AG04450 (cell line): ENCODE measurements at regions not wholly inside any gene's neighbourhood (a gene's known extent, or its start where the extent isn't known, plus 50 kb on each side); places are given as distances from the start of the nearest gene placed in this dataset.

ENCODE experiments used
- CTCF ChIA-PET: fragments of 300-600, 350-600 bp; formaldehyde crosslinking; extraction: SDS; loops from one replicate; lab custom pipeline; 2022; ENCODE audit warnings: antibody characterized with exemption, inconsistent platforms; lab: Charles Lee
- POLR2A ChIA-PET: fragments of 350-600 bp; formaldehyde crosslinking; extraction: SDS; loops from one replicate; lab custom pipeline; 2021; ENCODE audit warnings: antibody characterized with exemption, inconsistent platforms; lab: Yijun Ruan, JAX
- DNase-seq: peaks from one replicate; pipeline ENCODE4 v3.0.0-alpha.2; 2011; ENCODE audit warnings: low read depth, low spot score
- H3K27ac ChIP-seq: one replicate; pipeline ENCODE4 v1.5.1; 2012; ENCODE audit warnings: low read depth, low read length, control low read depth
- H3K27me3 ChIP-seq: one replicate; pipeline ENCODE4 v1.6.0; 2012; ENCODE audit warnings: low read length; ENCODE audit not compliant: control insufficient read depth, insufficient read depth
- H3K4me3 ChIP-seq: 2 replicates; pipeline ENCODE4 v1.5.1; 2011; ENCODE audit warnings: mild to moderate bottlenecking, low read depth, low read length, control low read depth
- H3K9me3 ChIP-seq: 2 replicates; pipeline ENCODE4 v1.5.1; 2012; ENCODE audit warnings: low read length; ENCODE audit not compliant: control insufficient read depth, insufficient read depth
- CTCF ChIP-seq: IDR thresholded peaks from 2 replicates; pipeline ENCODE4 v1.5.1; 2011; ENCODE audit warnings: low read depth, low read length, control low read depth, inconsistent platforms

DNA sequence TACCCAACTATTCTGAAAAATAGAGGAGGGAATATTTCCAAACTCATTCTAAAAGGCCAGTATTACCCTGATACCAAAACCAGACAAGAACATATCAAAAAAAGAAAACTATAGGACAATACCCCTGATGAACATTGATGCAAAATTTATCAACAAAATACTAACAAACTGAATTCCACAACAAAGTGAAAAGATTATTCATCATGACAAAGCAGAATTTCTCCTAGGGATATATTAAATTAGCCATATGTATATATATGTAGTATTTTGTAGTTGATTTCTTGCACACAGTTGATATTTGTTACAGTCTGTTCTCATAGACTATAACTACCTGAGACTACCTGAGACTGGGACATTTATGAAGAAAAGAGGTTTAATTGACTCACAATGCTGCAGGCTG lies 495.0 kb upstream of the SPRY2 start:
- Histone ChIP-seq H3K27me3 (no peaks in the 10 kb centered on the region), H3K4me3 (no peak overlapping the region), H3K9me3 (peaks cover 2% of the 10 kb centered on the region), H3K27ac (no peak overlapping the region)
- DNase-seq: no peak
- ChIA-PET CTCF (no interaction called here), POLR2A (no interaction called here)
- no peak for TF ChIP-seq CTCF

DNA sequence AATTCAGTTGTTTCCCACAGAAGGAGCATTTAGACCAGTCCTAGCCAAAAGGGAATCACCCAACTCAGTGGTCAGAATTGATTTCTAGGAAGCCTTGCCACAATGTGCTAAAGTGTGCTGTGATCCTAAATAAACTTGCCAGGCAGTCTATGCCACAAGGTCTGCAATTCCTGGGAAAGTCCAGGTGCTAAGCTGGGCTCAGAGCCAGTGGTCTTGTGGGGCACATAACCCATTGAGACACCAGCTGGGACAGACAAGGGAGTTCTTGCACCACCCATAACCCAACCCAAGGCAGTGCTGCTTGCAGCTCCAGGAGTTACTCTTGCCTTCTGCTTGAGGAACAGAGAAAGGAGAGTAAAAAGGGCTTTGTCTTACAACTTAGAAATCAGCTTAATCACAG lies 489.5 kb upstream of the SPRY2 start:
- TF ChIP-seq CTCF: no peak
- H3K9me3 ChIP-seq: peaks cover 5% of the 10 kb centered on the region
- no peak for DNase-seq
- CTCF ChIA-PET: no interaction called here
- H3K4me3 ChIP-seq: no peak overlapping the region
- POLR2A ChIA-PET: no interaction called here
- no peaks in the 10 kb centered on the region for H3K27me3 ChIP-seq
- no peak overlapping the region for H3K27ac ChIP-seq

DNA sequence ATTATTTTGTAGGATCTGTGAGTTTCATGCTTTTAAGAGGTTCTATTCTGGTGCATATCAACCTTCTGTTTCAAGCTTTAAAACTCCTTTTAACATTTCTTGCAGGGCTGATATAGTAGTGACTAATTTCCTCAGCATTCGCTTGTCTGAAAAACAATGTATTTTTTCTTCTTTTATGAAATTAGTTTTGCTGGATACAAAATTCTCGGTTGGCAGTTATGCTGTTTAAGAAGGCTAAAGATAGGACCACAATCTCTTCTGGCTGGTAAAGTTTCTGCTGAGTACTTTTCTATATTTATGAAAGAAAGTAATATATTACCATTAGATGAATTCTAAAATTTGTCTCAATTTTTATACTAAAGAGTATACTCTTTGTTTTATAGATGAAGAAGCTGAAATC lies 487.8 kb upstream of the SPRY2 start:
- Histone ChIP-seq H3K27ac (no peak overlapping the region), H3K4me3 (no peak overlapping the region), H3K27me3 (no peaks in the 10 kb centered on the region), H3K9me3 (peaks cover 5% of the 10 kb centered on the region)
- POLR2A ChIA-PET: no interaction called here
- no peak for TF ChIP-seq CTCF
- CTCF ChIA-PET: no interaction called here
- no peak for DNase-seq

- POLR2A ChIA-PET: no interaction called here
- Histone ChIP-seq H3K4me3 (no peak overlapping the region), H3K9me3 (no peaks in the 10 kb centered on the region; the same call in 1 of the 2 replicates), H3K27me3 (no peaks in the 10 kb centered on the region), H3K27ac (no peak overlapping the region)
- TF ChIP-seq CTCF: no peak
- CTCF ChIA-PET: no interaction called here
- no peak for DNase-seq
These were observed 484.4 kb upstream of the SPRY2 start for GRCh38 chr13:80825276-80825675.

- ChIA-PET CTCF (no interaction called here), POLR2A (no interaction called here)
- DNase-seq: no peak
- no peak for TF ChIP-seq CTCF
- Histone ChIP-seq H3K27me3 (no peaks in the 10 kb centered on the region), H3K27ac (no peak overlapping the region), H3K4me3 (no peak overlapping the region), H3K9me3 (no peaks in the 10 kb centered on the region)
These were observed 483.3 kb upstream of the SPRY2 start for GRCh38 chr13:80824229-80824628.
